GM18519 (cell line): ENCODE measurements at regions not wholly inside any gene's neighbourhood (a gene's known extent, or its start where the extent isn't known, plus 50 kb on each side); places are given as distances from the start of the nearest gene placed in this dataset.

ENCODE experiments used
- ATAC-seq: cut with Tn5 transposase; IDR thresholded peaks from one replicate; pipeline ENCODE4 v1.9.1; 2021; ENCODE audit warnings: mild to moderate bottlenecking, moderate library complexity; ENCODE audit not compliant: unreplicated experiment, low FRiP score

GRCh38 chr4:100970414-100970813 is 376.9 kb downstream of the PPP3CA start:
- ATAC-seq = no peak

- no peak for ATAC-seq
Observed at GRCh38 chr4:100969925-100970324, 377.4 kb downstream of the PPP3CA start.

- ATAC-seq = no peak
Observed at GRCh38 chr4:100968046-100968445, 379.3 kb downstream of the PPP3CA start.

GRCh38 chr4:100963627-100964026 is 383.7 kb downstream of the PPP3CA start:
- ATAC-seq = no peak

- no peak for ATAC-seq
Observed at GRCh38 chr4:100962698-100963097, 384.6 kb downstream of the PPP3CA start.

DNA sequence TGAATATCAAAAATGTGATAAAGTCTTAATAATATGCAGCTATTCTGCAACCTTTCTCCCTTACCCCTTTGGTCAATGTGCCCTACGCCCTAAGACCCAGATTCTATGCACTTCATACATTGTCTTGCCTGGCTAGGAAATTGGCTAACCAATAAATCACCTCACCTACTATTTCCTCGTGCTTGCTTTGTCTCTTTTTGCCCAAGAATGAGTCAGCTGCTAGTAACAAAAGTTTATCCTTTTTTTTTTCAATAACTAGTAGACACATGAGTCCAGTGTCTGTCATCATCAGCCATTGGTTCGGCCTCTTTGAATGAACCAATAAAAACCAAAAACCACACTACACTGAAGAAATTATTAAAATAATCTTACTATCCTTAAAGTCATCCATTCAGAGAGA is 387.1 kb downstream of the PPP3CA start:
- no peak for ATAC-seq

GRCh38 chr4:100954046-100954445 is 393.3 kb downstream of the PPP3CA start:
- ATAC-seq = no peak

DNA sequence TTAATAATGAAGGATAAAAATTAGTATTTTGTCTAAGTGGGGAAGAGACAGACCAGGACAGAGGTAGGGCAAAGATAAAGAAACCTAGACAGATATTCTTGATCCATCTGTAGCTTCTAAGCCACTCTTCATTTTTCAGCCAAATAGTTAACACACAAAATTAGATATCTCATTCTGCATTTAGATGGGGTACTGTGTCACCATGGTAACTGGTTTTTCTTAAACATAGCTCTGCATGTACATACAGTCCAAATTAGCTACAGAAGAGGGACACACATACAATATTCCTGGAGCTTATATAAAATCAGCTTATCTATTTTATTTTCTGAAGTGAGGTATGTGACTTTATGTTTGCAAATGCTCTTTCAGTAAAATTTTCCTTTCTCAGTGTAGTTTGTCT is 393.7 kb downstream of the PPP3CA start:
- ATAC-seq = no peak

DNA sequence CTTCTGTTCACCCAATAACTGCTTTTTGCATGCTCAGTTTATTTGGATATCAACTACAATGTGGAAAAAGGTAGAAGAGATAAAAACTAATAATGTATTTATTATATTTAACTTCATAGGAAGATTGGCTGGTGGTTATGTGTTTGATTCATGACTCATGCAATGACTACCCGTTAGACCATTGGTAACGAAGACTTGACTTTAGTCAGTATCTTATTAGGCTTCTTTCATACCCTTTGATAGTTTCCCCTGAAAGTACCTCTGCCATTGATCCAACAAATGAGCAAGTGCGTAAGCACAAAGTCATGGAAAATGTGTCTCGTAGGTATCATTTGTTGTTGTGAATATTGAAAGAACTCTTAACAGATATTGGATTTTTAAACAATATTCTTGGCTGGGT is 394.7 kb downstream of the PPP3CA start:
- ATAC-seq = no peak

- no peak for ATAC-seq
Observed at GRCh38 chr4:100949350-100949935, 397.9 kb downstream of the PPP3CA start.

- no peak for ATAC-seq
Observed at GRCh38 chr4:100948911-100949310, 398.4 kb downstream of the PPP3CA start.

DNA sequence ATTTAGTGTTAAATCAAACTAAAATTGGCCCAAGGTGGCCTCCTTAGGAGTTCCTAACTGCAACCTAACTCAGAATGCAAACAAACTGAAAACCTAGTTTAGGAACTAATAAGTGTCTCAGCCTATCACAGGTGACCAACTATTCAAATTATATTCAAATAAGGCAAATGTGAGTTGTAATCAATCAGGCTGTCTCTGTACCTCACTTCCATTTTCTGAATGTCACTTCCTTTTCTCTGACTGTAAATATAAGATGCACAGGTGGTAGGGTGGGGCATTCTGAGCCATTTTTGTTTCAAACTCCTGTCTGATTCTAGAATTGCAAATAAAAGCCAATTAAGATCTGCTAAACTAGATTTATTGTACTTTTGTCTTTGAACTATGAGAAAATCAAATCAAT is 401.5 kb downstream of the PPP3CA start:
- no peak for ATAC-seq

GRCh38 chr4:100938698-100939097 is 408.6 kb downstream of the PPP3CA start:
- ATAC-seq = no peak

DNA sequence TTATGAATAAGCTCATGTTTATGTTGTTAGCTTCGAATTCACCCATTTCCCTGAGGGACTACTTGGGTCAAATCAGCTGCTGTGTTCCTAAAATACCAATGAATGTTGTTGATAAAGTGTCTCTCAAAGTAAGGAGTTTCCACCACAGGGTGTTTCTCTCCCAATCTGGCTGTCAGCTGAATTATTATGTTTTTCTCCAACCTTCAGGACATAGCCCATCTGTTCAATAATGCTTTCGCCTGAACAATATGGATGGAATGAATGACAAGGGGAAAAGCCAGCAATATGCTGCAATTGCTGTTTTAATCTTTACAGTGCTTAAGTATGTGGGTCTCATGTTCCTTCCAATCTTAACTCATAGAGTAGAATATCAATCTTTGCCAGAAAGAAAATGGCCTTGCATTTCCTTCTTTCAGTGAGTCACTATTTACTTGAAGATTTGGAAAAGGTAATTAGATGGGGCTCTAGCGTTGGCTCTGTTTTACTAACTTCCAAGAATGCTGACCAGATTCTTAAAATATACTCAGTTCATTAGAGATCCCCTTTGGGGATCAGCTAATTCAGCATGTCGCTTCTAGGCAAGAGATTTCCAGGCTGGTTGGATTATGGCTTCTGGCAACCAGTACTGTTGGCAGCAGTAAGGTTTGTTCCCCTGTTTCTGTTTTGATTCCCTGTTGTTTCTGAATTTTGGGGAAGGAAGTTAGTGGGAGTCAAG is 410.5 kb downstream of the PPP3CA start:
- no peak for ATAC-seq

GRCh38 chr4:100935090-100935489 is 412.2 kb downstream of the PPP3CA start:
- ATAC-seq = no peak

DNA sequence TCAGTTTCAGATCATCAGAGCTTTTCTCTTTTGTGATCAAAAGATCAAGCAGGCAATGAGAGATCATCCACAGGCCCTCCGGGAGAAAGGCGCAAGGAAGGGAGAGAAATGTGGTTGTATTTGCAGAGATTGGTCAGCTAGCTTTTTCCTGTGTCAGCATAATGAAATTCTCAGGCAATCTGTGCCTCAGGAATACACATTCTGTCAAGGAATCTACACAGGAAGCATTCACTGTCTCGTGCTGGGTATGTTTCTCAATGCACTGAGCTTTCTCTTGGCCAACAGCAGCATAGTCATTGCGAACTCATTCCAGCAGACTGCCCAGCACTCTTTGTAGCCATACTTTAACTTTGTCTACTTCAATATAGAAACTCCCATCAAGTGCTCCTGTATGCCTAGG is 413.7 kb downstream of the PPP3CA start:
- ATAC-seq = no peak

DNA sequence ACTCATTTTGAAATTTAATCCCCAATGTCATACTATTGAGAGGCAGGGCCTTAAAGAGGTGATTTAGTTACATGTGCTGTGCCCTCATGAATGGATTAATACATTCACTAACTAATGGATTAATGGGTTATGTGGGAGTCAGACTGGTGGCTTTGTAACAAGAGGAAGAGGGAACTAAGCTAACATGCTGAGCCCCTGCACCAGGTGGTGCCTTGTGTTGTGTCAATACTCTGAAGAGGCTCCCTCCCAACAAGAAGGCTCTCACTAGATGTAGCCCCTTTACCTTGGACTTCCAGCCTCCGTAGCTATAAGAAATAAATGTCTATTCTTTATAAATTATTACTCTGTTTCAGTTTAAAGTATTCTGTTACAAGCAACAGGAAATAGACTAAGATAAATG is 411.9 kb upstream of the EMCN start:
- no peak for ATAC-seq

DNA sequence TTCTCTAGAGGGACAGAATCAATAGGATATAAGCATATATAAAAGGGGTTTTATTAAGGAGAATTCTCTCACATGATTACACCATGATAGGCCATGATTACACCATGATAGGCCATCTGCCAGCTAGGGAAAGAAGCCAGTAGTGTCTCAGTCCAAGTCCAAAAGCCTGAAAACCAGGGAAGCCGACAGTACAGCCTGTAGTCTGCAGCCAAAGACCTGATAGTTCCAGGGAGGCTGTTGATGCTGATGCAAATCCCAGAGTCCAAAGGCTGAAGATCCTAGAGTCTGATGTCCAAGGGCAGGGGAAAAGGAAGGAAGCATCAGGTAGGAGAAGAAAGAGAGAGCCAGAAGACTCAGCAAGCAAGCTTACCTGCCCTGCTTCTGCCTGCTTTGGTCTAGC is 411.3 kb upstream of the EMCN start:
- no peak for ATAC-seq

DNA sequence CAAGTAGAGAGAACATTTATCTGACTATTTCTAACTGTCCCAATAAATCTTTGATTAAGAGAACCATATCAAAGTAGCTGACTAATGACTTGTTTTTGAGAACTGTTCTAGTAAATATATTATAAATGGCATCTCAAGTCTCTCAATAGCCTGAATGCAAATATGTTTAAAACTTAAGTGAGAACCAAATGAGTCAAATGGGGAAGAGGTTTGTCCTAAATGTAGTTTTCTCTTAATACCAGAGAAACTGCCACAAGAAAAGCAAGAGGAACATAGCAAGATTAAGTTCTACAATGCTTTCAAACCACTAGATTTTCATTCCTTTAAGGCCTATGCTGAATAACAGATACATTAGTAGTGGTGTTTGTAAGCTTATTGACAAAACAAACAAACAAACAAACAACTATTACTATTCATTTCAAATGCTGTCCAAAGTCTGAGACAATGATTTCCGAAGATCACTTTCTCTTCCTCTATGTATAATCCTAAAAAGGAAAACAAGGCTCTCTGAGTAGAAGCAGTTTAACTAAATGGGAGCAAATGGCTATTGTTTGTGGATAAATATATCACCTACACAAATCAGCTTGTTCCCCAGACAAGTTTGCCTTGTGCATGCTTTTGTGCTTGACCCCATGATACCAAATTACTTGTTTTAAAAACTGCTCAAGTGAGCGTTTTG is 408.4 kb upstream of the EMCN start:
- peak; percentile 48 for ATAC-seq

DNA sequence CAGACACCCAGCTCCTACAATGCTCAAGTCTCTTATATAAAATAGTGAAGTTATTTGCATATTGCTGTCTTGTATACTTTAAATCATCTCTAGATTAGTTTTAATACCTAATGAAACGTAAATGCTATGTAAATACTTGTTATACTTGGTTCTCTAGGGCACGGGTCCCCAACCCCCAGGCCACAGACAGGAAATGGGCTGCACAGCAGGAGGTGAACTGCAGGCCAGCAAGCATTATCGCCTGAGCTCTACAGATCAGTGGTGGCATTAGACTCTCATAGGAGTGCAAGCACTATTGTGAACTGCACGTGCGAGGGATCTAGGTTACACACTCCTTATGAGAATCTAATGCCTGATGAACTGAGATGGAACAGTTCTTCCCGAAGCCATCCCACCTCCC is 395.9 kb upstream of the EMCN start:
- no peak for ATAC-seq

DNA sequence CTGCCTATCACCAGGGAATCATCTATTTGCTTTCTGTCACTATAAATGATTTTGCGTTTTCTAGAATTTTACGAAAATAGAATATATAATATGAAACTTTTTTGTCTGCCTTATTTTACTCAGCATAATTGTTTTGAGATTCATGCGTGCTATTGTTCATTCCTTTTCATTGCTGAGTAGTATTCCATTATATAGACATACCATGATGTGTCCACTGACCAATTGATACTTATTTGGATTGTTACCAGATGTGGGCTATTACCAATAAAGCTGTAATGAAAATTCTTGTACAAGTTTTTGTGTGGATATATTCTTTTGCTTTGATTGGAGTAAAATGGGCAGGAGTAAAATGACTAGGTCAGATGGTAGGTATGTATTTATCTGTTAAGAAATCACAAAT is 390.7 kb upstream of the EMCN start:
- no peak for ATAC-seq
